HG03520 (cell line): ENCODE measurements at regions not wholly inside any gene's neighbourhood (a gene's known extent, or its start where the extent isn't known, plus 50 kb on each side); places are given as distances from the start of the nearest gene placed in this dataset.
"Not testable (repeated sequence)": the region's sequence is repeated elsewhere in the genome, so short reads cannot be mapped to it uniquely, and the experiment has no call there.

ENCODE experiments used
- ATAC-seq: cut with Tn5 transposase; IDR thresholded peaks from one replicate; pipeline ENCODE4 v1.9.1; 2021; ENCODE audit warnings: mild to moderate bottlenecking, moderate library complexity; ENCODE audit not compliant: unreplicated experiment

DNA sequence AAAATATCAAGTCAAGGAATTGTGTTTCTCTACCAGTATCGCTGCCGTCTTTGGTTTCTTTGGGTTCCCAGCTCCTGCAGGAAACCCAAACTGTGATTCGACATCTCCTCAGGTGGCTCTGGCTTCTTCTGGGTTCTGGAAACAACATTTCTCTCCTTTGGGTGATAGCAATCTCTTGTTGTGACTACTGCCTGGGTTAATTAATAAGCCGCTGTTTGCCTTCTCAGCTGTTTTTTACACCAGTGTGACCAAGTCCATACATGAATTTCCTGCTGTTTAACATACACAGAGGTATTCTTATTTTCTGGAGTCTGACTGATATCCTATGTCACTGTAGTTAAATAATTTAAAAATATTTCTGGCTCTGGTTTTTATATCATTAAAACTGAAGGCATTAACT is 112.5 kb upstream of the DCC start:
- ATAC-seq = no peak

DNA sequence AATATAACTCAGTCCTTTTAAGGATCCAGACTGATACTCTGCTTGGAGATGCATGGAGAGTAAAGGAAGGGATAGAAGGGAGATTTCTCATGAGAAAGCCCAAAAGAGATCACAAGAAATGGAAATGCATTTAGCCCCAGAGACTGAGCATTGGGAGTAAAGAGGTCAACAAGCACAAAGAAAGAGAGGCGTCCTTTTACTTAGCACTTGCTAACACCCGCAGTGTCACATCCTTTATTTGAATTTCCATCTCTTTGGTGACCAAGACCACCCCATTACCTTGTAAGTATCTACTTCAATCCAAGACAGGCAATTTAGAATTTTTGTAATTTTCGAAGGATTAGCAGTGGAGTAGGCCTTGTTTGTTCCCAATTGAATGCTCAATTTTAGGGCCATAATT is 111.8 kb upstream of the DCC start:
- no peak for ATAC-seq

DNA sequence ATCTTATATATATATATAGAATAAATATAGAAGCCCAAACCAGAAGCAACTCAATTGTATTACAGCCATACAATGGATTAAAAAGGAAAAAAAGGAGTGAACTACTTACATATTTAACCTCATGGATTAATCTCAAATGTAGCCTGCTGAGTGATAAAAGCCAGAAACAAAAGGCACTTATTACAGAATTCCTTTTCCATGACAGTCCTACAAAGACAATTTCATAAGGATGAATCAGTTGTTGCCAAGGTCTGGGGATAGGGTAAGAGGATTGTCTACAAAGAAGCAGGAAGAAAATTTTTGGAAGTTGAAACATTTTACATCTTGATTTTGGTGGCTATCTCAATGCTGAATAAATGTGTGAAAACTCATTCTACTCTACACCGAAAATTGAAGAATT is 103.9 kb upstream of the DCC start:
- no peak for ATAC-seq

DNA sequence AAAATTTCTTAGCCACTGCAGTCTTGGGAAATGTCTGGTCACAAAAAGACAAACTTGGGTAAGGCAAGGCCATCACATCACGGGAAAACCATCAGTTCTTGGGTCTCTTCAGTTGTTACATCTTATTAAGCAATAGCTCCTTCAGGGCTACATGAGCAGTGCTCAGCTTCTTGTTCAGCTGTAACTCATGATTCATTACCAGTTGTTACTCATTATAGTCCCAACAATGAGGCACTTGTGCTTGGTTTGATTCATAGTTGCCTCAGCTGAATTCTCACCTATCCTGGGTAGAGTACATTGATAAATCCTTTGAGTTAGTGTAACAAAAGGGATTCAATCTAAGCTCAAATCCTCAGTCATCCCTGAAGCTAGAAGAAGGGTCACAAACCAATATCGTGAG is 102.4 kb upstream of the DCC start:
- no peak for ATAC-seq

DNA sequence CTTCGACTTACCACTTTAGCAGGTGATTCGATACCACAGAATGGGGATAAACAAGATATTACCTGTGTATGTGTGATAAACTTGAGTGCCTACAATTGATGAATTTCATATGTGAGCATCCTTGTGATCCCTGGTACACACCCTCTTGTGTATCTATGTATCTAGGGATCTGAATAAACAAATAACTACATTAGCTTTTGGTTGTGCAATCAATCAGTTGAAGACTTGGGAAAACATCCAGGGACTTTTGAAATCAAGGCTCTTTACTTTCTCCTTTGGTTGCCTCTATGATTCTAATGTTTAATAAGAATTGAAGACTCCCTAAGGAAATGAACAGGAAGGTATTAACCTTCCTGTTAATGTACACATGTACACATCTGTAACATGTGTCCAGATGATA is 97.3 kb upstream of the DCC start:
- ATAC-seq = no peak

DNA sequence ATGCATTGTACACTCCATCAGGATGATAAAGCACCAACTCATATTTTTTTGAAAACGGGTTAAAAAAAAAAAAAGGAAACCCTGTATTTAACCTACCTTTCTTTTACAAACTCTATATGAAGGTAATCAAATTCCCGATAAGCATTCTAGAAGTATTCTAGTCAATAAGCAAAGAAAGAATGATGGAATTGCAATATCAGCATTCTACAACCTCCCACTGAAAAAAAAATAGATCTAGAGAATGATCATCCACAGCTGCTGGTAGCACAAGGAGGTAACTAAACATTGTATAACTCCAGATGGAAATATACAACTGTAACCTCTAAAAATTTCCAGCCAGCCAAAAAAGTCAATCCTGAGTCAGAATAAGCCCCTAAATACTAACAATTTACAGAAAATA is 95.3 kb upstream of the DCC start:
- ATAC-seq = no peak

DNA sequence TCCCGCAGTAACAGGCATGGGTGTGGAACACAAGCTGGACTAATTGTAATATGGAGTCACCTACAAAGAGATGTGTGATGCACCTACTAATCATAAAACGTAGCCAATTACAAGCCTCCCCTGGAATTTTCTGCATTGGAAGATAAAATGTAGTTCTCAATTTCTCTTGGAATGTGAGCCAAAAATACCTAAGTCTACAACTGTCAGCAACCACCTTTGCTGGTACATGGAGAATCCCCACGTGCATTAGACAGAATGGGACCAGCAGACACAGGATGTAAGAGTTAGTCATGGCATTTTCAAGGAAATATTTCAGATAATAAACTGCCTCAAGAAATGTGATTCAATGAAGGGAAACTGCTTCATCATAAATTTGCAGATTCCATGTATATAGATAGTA is 85.6 kb upstream of the DCC start:
- no peak for ATAC-seq

DNA sequence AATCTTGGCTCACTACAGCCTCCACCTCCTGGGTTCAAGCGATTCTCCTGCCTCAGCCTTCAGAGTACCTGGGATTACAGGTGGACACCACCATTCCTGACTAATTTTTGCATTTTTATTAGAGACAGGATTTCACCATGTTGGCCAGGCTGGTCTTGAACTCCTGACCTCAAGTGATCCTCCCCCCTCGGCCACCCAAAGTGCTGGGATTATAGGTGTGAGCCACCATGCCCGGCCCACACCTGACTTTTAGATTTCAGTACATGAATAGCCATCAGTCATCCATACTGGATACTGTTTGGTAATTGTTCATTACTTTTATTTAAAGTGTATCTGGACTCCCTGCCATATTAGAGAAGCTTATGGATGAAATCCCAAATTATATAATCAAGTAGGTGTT is 82.6 kb upstream of the DCC start:
- ATAC-seq = not testable (repeated sequence)

DNA sequence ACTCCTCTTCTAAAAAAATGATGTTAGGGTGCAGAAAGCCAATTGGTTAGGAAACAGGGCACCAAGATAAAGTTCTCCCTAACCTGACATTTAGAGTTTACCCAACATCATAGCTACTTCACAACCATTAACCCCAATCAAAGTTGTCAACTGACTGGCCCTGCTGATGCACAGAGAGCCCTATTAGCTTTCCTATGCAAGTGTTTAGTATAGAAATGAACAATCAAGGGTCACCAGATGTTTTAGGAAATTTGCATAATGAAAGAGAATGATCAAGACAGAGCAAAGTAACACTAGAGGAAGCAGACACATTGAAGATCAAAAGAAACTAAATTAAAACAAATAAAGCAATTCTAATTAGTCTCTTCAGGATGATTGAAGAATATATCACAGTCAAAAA is 64.2 kb upstream of the DCC start:
- no peak for ATAC-seq

DNA sequence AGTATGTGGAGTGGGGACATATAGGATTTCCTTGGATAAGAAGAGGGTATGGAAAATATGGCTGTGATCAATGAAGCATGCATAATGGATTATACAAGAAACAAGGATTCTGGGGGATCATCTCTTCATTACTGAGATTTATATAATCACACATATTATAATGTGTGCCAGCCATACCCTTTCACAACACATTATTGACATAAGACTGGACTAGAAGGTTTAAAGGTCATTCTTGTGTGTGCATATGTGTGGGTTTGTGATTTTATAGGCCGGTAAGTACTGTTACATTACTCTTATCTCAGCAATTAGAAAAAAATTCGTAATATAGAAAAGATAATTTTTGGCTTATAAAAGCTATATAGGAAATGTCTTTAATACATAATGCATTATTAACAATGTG is 62.2 kb upstream of the DCC start:
- ATAC-seq = no peak

DNA sequence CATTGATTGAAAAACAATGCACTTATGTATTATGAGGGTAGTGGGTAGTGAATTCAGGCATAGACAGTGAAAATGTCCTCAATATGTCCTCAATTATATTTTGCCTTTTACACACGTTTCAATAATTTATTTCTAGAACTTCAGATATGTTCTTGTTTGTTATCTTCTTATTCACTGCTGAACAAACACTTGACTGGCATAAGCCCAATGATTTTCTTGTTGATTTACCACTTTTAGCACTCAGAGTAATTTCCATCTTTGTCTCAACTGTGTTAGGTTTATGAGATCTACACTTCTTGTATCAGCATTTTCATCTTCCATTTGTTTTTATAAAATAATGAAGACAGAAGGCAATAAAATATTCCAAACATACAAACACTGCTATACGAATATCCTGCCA is 61.8 kb upstream of the DCC start:
- ATAC-seq = no peak

DNA sequence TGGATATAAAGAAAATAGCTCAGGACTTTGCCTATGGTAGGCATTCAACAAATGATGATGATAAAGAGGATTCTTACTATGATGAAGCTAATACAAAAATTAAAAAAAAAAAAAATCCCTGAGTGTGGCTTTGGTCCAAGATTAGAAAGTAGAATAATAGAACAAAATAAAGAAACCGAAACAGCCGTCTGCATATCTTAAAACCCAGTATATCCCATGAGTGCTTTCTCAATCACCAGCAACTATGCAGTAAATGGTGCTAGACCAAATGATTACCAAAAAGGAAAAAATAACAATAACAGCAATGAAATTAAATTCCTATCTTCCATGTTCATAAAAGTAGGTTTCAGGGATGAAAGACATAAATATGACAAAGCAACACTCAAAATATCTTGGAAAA is 59.3 kb upstream of the DCC start:
- ATAC-seq = no peak

DNA sequence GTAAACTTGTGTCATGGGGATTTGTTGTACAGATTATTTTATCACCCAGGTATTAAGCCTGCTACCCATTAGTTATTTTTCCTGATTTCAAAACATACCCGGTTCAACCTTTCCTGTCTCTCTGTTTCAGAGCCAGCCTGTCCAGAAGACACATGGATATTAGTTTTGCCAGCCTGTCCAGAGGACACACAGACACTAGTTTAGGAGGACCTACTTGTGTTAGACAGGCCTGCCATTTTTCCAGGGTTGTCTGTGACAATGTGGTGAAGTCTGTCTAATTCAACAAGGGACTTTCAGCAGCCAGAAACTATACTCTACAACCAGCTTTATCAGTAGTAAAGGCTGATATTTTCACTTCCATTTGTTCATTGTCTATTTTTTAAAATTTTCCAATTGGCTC is 56.1 kb upstream of the DCC start:
- ATAC-seq = no peak

DNA sequence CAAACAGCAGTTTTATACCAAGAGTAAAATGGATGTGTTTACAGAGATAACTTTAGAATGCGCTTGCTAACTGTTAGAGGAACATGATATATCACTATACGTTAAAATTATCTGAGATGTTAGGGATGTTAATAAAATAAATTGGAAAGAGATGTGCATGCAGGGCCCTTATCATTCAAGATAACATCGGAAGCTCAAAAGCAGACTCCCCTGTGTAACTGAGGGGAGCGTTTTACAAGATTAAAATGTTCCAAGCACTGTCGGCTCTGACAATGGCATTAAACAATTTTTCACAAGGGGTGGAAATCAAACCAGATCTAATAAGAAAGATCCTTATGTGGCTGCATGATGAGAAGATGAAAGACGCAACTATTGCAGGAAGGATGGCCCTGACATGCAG is 53.3 kb upstream of the DCC start:
- ATAC-seq = no peak

DNA sequence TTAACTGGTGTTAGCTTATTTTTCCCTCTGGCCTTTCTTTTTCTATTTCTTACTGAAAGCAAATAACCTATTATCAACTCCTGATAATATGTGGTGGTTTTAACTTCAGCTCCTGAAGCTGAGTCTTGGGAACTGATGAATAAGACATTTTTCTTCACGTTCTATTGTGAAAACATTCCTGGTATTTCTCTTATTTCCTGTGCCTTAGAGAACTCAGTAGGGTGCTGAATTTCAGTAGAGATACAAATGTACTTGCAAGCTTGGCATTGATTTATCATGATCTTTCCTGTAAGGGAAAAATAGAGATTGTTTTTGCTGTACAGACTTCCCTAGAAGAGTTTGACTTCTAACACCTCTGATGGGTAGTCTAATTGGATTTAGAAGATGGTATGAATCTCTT is 52.8 kb upstream of the DCC start:
- no peak for ATAC-seq

DNA sequence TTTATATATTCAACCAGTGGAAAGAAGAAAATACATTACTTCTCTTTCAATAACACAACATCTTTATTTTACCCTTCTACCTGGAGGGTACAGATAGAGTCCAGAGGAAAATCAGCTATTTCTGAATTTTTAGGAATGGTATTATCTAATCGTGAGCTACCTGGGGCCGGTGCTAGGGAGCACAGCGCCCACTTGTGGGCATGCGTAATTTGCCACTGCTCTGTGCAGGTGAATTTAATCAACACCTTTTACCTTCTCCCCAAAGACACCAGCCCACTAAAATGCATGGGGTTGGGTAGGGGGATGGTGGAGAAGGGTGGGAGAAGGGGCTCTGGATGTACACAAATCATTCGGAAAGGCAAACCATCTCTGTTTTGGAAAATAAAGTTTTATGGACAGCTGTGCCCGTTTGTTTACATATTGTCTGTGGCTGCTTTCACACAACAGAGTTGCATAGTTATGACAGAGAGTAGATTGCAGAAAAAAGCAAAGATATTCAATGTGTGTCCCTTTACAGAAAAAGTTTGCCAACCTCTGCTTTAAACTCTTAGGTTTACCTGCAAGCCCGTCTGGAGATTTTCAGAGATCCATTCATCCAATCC is 51.5 kb upstream of the DCC start:
- no peak for ATAC-seq

DNA sequence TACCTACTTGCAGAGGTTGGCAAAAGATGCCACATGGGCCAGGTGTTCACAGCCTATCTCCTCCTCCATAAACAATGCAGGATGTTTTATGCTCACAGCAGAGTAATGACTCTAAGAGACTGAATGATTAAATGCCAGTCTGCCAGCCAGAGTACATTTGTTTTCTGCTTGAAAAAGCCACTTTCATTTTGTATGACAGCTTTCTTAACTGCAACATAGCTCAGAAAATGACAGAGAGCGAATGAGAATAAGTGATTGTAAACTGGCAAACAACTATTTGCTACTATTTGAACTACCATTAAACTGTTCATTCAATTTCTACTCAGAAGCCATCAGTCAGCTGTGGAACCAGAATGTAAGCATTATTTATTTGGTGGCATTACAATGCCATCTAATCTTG is 50.6 kb upstream of the DCC start:
- no peak for ATAC-seq
